ENCODE measurements at regions not wholly inside any gene's neighbourhood (a gene's known extent, or its start where the extent isn't known, plus 50 kb on each side); places are given as distances from the start of the nearest gene placed in this dataset.
A peak's percentile ranks its signal among the peaks of the same experiment; 100 is the strongest.
"Not testable (repeated sequence)": the region's sequence is repeated elsewhere in the genome, so short reads cannot be mapped to it uniquely, and the experiment has no call there.

DNA sequence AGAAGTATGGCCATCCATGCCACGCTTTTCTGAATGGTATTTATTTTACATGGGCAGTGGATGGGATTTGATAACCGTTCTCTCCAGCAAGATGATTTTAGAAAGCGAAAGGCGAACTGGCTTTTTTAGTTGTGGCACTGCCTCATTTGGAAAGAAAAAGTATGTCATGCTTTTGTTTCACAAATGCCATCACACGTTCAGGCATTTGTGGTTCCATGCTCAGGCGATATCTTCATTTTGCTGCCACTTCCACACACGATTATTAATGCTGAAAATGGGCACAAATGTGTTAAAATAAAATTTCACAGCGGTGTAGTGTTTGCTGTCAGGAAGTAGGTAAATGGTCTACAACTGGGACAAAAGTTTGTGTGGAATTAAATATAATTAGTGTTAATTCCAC, 328.1 kb downstream of the BCL2L11 start:
- H3K9me3 Mint-ChIP-seq; H3K4me3 Mint-ChIP-seq; POLR2A ChIA-PET; H3K27me3 Mint-ChIP-seq; ATAC-seq (ENCODE audit: low read depth); DNase-seq; H3K4me1 Mint-ChIP-seq; H3K36me3 Mint-ChIP-seq (ENCODE audit: low read depth); intact Hi-C loops (cut with micrococcal nuclease); H3K27ac Mint-ChIP-seq; CTCF ChIA-PET: not testable (repeated sequence)

DNA sequence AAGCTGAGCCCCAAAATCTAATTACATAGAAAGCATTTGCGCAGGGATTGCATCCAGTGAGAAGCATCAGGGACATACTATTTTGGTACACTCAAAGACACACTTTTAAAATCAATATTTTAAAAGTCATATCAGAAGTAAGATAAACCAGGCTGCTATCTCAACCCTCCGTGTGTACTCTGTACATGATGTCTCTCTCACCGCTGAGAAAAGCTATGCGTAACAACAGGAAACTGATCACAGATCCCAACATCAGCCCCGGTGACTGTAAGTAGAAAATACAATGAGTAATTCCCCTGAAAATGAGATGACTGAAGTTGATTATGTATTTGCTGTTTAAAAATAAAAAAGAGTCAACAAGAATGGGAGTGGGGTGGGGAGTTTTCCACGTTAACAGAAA, 329.8 kb downstream of the BCL2L11 start:
- ATAC-seq (ENCODE audit: low read depth); H3K4me3 Mint-ChIP-seq; H3K36me3 Mint-ChIP-seq (ENCODE audit: low read depth); intact Hi-C loops (cut with micrococcal nuclease); H3K9me3 Mint-ChIP-seq; H3K4me1 Mint-ChIP-seq; DNase-seq; POLR2A ChIA-PET; H3K27me3 Mint-ChIP-seq; CTCF ChIA-PET; H3K27ac Mint-ChIP-seq: not testable (repeated sequence)

DNA sequence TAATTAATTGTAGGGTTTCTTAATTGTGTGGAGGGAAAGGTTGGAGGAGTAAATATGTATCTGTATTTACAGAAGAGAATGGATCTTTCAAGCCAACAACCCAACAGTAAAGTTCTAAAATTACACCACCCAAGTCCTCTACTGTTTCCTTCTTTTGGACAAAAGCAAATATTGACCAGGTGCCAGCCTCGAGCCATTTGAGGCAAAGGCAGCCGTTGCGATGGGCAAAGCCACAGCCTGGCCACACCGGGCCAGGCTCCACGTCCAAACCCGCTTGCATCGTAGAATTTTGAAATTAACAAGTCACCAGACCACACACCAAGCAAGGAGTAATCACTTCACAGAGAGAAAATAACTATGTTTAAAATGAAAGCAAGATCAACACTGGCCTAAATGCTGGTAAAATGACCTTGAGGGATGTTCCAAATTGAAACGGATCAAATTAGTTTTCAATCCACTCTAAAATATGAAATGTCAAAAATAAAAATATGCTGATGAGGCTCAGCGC, 331.0 kb downstream of the BCL2L11 start:
- intact Hi-C loops (cut with micrococcal nuclease); H3K4me1 Mint-ChIP-seq; H3K4me3 Mint-ChIP-seq; H3K27me3 Mint-ChIP-seq; DNase-seq; CTCF ChIA-PET; H3K36me3 Mint-ChIP-seq (ENCODE audit: low read depth); H3K9me3 Mint-ChIP-seq; POLR2A ChIA-PET: not testable (repeated sequence)
- ATAC-seq (ENCODE audit: low read depth) = peak; percentile 12
- H3K27ac Mint-ChIP-seq = peak overlapping the region; percentile 46

DNA sequence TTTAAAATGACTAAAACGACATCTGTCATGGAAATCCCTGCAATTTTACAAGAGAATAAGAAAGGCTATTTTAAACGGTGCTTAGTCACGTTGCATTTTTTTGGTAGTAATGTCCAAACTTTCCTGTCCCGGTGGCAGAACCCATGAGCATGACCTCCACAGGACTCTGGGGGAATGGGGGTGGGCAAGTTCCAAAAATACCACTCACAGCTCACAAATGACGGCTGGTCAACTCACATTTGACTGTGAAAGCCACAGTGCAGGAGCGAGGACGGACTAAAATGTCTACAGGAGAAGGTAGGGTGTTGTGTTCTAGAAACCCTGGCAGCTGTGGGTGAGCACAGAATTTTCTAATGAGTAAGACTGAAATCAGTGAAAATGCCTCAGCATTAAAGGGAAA, 331.5 kb downstream of the BCL2L11 start:
- peak overlapping the region; percentile 15 for H3K4me3 Mint-ChIP-seq
- H3K27ac Mint-ChIP-seq = peak overlapping the region; percentile 61
- H3K36me3 Mint-ChIP-seq (ENCODE audit: low read depth); H3K9me3 Mint-ChIP-seq; CTCF ChIA-PET; POLR2A ChIA-PET; H3K27me3 Mint-ChIP-seq; intact Hi-C loops (cut with micrococcal nuclease); H3K4me1 Mint-ChIP-seq; DNase-seq: not testable (repeated sequence)
- peak; percentile 52 for ATAC-seq (ENCODE audit: low read depth)

DNA sequence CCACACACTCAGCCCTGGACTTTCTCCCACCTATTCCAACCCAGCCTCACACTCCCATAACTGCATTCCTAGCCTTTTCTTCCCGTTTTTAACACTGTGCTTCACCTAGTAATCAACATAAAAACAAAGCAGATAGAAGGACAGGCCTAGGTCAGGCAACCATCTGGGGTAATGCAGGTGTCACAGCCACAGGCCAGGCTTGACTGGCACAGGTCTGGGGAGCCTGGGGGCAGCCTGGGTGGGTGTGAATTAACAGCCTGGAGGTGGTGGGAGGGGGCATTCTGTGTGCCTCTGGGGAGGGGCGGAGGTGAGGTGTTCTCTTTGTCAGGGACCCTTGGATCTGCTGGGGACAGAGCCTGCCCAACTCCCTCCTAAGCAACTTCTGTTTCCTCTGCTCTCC, 332.6 kb downstream of the BCL2L11 start:
- ATAC-seq (ENCODE audit: low read depth); H3K9me3 Mint-ChIP-seq; H3K27ac Mint-ChIP-seq; intact Hi-C loops (cut with micrococcal nuclease); H3K4me1 Mint-ChIP-seq; CTCF ChIA-PET; H3K27me3 Mint-ChIP-seq; DNase-seq; H3K36me3 Mint-ChIP-seq (ENCODE audit: low read depth); H3K4me3 Mint-ChIP-seq: not testable (repeated sequence)
- POLR2A ChIA-PET = interaction anchor here (0.6 kb wide), 1 partner anchor 353 kb away, joined by 5 read pairs; no protein-coding TSS in a partner anchor

DNA sequence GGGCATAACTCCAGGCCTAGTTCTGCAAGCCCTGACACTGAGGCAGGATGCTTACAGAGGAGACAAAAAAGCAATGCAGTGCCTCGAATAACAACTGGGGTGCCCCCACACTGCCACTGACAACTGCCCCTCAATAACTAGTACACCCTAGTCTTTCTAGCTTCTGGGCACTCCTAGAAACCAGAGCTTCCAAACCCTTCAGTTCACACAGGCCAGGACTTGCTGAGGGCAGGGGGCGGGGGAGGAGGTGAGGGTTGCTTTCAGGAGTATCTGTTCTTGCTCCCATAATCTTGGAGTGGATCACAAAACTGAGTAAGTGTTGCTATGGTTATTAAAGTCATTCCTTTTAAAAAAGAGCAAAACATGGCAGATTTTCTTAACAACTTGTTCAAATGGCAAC, 333.1 kb downstream of the BCL2L11 start:
- ATAC-seq (ENCODE audit: low read depth); H3K9me3 Mint-ChIP-seq: not testable (repeated sequence)

DNA sequence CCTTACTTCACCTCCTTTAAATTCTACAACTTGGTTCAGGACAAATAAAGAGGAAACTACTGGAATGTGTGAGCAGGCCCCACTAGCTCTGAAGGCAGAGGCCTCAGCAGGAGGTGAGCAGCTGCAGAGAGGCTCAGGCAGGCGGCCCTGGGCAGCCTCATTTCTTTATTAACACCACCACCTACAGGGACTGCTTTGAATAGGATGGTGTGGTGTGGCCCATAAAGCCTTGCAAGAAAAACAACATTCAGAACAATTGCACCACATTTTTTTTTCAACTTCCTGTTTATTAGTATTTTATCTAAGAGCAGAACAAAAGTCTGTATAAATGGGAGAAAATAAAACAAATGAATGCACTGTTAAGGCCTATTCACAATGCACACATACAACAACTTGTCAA, 333.7 kb downstream of the BCL2L11 start:
- H3K36me3 Mint-ChIP-seq (ENCODE audit: low read depth); DNase-seq; H3K9me3 Mint-ChIP-seq; intact Hi-C loops (cut with micrococcal nuclease); H3K27me3 Mint-ChIP-seq; H3K4me1 Mint-ChIP-seq; CTCF ChIA-PET; H3K27ac Mint-ChIP-seq; POLR2A ChIA-PET; H3K4me3 Mint-ChIP-seq: not testable (repeated sequence)
- ATAC-seq (ENCODE audit: low read depth) = peak; percentile 89

More for the DNA sequence above, 333.1 kb downstream of the BCL2L11 start:
- CTCF ChIA-PET; POLR2A ChIA-PET; H3K36me3 Mint-ChIP-seq (ENCODE audit: low read depth); H3K4me3 Mint-ChIP-seq; H3K27me3 Mint-ChIP-seq; intact Hi-C loops (cut with micrococcal nuclease); H3K4me1 Mint-ChIP-seq; DNase-seq; H3K27ac Mint-ChIP-seq: not testable (repeated sequence)

DNA sequence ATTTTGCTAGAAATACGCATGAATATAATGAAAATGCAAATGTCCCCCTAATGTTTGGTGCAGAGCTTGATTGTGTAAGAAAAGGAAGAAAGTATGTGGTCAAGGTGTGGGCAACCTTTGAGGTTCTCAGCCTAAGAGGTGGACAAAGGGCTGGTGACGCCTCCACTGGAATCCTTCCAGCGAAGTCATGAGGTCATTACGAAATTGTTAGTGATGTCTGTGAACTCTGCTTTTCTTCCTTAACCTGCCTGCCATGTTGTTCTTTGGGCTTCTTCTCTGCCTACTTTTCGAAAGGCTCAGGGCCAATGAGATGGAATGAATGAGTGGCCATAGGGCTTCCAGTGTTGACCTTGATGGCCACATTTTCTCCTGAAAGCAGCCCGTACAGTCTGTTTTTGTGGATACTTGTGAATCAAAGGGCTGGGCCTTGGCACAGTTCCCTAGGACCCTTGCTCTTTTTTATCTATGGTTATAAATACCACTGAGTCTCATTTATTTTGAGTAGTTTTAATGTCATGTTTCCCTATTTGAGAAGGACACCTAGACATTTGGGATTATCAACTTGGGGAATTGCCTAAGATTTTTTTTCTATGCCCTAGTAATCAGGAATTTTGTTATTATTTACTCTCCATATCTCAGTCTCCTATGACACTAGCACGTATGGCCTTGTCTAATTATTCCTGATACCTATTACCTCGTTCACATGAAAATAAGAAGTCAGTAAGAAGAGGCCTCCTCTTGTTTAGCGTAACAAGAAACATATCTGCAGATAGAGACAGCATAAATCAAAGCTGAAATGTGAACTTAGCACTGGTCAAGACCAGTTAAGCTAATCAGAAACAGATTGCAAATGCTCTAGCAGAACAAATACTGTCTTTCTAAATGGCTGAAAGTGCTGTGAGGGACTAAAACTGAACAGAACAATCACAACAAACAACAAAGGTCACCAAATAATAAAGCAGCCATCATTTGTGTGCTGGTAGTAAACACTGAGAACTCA, 334.6 kb downstream of the BCL2L11 start:
- ATAC-seq (ENCODE audit: low read depth); H3K36me3 Mint-ChIP-seq (ENCODE audit: low read depth); H3K4me1 Mint-ChIP-seq; CTCF ChIA-PET; DNase-seq; H3K27me3 Mint-ChIP-seq; H3K9me3 Mint-ChIP-seq; POLR2A ChIA-PET; H3K4me3 Mint-ChIP-seq; H3K27ac Mint-ChIP-seq: not testable (repeated sequence)
- intact Hi-C loops (cut with micrococcal nuclease) = loop anchor here (5.0 kb wide), 1 partner anchor 338 kb away; no protein-coding TSS in a partner anchor

DNA sequence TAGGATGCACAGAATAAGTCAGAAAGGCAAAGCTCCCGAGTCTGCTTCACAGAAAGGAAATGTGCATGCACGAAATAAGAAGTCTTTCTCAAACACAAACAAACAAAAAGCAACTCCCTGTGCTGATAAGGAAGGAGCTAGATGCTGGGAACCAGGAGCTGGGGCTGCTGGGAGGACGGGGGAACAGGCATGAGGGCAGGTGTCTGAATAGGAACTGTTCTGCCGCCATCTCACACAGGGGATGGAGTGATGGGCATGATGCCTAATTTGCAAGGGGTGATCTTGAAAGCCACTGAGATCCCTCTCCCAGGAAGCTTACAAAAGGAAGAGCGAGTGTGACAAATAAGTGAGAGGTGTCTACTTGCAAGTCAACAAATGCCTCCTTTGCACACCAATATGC, 336.5 kb downstream of the BCL2L11 start:
- H3K36me3 Mint-ChIP-seq (ENCODE audit: low read depth); H3K4me1 Mint-ChIP-seq; H3K9me3 Mint-ChIP-seq; H3K4me3 Mint-ChIP-seq; H3K27me3 Mint-ChIP-seq; H3K27ac Mint-ChIP-seq; ATAC-seq (ENCODE audit: low read depth); DNase-seq; CTCF ChIA-PET: not testable (repeated sequence)
- intact Hi-C loops (cut with micrococcal nuclease) = loop anchor here (5.0 kb wide), 1 partner anchor 340 kb away; no protein-coding TSS in a partner anchor
- POLR2A ChIA-PET = interaction anchor here (0.7 kb wide), 1 partner anchor 400 kb away, joined by 3 read pairs; no protein-coding TSS in a partner anchor

DNA sequence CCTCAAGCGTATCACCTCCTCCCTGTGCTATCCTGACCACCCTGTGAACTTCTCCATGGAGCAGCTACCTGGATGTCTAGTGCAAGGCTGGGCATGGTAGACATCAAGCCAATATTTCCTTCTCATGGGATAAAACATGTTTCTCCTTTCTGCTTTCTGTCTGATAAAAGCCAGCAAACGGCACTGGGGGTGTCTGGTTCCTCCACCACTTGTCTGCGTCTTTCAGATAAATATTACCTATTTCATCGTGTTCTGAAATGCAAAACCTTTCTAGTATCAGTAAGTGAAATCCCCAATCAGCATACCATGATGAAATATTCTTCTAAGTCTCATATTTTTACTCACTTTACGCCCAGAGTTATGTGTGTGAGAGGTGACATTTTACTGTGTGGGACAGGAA, 340.2 kb downstream of the BCL2L11 start:
- ATAC-seq (ENCODE audit: low read depth); H3K36me3 Mint-ChIP-seq (ENCODE audit: low read depth); H3K27me3 Mint-ChIP-seq; H3K4me3 Mint-ChIP-seq; H3K27ac Mint-ChIP-seq; DNase-seq; H3K4me1 Mint-ChIP-seq; intact Hi-C loops (cut with micrococcal nuclease); H3K9me3 Mint-ChIP-seq; CTCF ChIA-PET; POLR2A ChIA-PET: not testable (repeated sequence)

DNA sequence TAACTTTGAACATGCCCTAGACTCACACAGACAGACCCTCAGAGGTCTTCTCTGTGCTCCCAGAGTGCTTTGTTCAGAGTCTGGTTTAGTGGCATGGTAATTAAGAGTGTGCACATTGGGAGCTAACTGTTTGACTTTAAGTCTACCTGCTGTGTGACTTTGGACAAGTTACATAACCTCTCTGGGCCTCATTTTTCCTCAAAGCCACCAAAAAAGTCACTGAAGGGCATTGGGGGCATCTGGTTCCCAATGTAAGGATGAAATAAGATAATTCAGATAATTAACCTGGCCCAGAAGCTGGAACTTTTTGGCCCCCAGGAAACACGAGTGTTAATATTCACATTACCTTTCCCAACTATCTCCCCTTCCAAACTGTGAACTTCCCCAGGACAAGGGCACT, 341.1 kb downstream of the BCL2L11 start:
- intact Hi-C loops (cut with micrococcal nuclease); H3K27me3 Mint-ChIP-seq; H3K4me1 Mint-ChIP-seq; DNase-seq; CTCF ChIA-PET; POLR2A ChIA-PET; ATAC-seq (ENCODE audit: low read depth); H3K4me3 Mint-ChIP-seq; H3K9me3 Mint-ChIP-seq; H3K27ac Mint-ChIP-seq; H3K36me3 Mint-ChIP-seq (ENCODE audit: low read depth): not testable (repeated sequence)

DNA sequence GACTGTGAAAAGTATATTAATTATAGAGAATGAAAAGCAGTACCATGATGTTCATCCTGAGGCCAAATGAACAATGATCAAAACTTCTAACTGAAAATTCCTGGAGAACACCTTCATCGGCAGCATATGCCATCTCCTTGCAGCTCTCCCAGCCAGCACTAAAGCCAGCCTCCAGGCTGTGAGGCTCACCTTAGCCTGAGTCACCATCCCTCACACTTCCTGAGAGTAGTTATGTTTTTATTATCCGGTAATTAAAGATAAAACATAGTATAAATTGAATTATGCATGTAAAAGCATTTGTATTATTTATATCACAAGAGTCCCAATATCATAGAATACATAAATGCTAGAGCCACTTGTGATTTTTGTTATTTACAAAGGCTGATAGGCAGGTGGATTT, 341.9 kb downstream of the BCL2L11 start:
- DNase-seq; POLR2A ChIA-PET; intact Hi-C loops (cut with micrococcal nuclease); H3K36me3 Mint-ChIP-seq (ENCODE audit: low read depth); H3K27me3 Mint-ChIP-seq; H3K9me3 Mint-ChIP-seq; H3K4me3 Mint-ChIP-seq; H3K4me1 Mint-ChIP-seq; ATAC-seq (ENCODE audit: low read depth); CTCF ChIA-PET; H3K27ac Mint-ChIP-seq: not testable (repeated sequence)

Measured in activated B cell treated with CpG ODN at 0.5 μM for 24 hours (primary cell).